ENCODE measurements at regions not wholly inside any gene's neighbourhood (a gene's known extent, or its start where the extent isn't known, plus 50 kb on each side); places are given as distances from the start of the nearest gene placed in this dataset.
"Not testable (repeated sequence)": the region's sequence is repeated elsewhere in the genome, so short reads cannot be mapped to it uniquely, and the experiment has no call there.

DNA sequence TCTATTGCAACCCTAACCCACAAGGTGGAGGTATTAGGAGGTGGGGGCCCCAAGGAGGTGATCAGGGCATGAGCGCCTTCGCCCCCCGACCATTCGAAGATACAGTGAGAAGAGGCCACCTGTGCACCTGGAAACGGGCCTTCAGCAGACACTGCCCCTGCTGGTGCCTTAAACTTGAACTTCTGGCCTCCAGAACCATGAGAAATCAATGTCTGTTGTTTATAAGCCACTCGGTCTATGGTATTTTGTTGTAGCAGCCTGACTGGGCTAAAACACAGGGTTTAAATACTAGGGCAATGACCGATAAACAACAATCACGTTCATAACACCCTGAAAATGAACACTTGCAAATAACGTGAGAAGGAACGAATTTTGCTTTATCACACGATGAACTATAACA is 85.2 kb upstream of the USP29 start:
- H3K27ac ChIP-seq (ENCODE audit: low read depth, low read length), result no peak overlapping the region
- H3K4me1 ChIP-seq (ENCODE audit: control insufficient read depth in 1 of 2, insufficient read depth in 2 of 2, low read length in 2 of 2), result no peaks in the 10 kb centered on the region
- CTCF ChIA-PET, result no interaction called here
- RAD21 ChIA-PET (ENCODE audit: low non-redundant PET in 1 of 2, low total read pairs in 2 of 2, uncharacterized antibody in 2 of 2, unreplicated experiment in 2 of 2), result no interaction called here
- DNase-seq (ENCODE audit: low read depth, low spot score) (no peak), ATAC-seq (no peak)
- no peak overlapping the region for H2AFZ ChIP-seq (ENCODE audit: low read depth, low read length, poor library complexity, severe bottlenecking)
- no TSS peak for BruUV-seq (replicated peaks)
- no peaks in the 10 kb centered on the region for H3K27me3 ChIP-seq (ENCODE audit: insufficient read depth, low read length)
- H3K4me3 ChIP-seq (replicated peaks in 1 of 2; ENCODE audit: low read depth in 1 of 2, low read length in 2 of 2), result no peak overlapping the region
- intact Hi-C loops (cut with micrococcal nuclease), result no loop called here
- no peak for TF ChIP-seq SIN3A (IDR thresholded peaks at IDR 0.05; ENCODE audit: low read depth)
- TF ChIP-seq EZH2 (IDR thresholded peaks at IDR 0.05), result no peak
- TF ChIP-seq SP1 (IDR thresholded peaks at IDR 0.05; ENCODE audit: low read depth), result no peak
- TF ChIP-seq, protein P1, sequence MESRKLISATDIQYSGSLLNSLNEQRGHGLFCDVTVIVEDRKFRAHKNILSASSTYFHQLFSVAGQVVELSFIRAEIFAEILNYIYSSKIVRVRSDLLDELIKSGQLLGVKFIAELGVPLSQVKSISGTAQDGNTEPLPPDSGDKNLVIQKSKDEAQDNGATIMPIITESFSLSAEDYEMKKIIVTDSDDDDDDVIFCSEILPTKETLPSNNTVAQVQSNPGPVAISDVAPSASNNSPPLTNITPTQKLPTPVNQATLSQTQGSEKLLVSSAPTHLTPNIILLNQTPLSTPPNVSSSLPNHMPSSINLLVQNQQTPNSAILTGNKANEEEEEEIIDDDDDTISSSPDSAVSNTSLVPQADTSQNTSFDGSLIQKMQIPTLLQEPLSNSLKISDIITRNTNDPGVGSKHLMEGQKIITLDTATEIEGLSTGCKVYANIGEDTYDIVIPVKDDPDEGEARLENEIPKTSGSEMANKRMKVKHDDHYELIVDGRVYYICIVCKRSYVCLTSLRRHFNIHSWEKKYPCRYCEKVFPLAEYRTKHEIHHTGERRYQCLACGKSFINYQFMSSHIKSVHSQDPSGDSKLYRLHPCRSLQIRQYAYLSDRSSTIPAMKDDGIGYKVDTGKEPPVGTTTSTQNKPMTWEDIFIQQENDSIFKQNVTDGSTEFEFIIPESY (IDR thresholded peaks at IDR 0.05; ENCODE audit: extremely low read depth, insufficient replicate concordance, low read length), result no peak
- TF ChIP-seq ZNF274 (IDR thresholded peaks at IDR 0.05; ENCODE audit: low read depth, low read length), result no peak
- TF ChIP-seq JUND (IDR thresholded peaks at IDR 0.05), result no peak
- TF ChIP-seq CBX3 (IDR thresholded peaks at IDR 0.05; ENCODE audit: low read depth), result no peak
- TF ChIP-seq RAD21 (IDR thresholded peaks at IDR 0.05; ENCODE audit: low read depth), result no peak
- no peak overlapping the region for H3K4me2 ChIP-seq (ENCODE audit: low read length)
- no peaks in the 10 kb centered on the region for H3K79me2 ChIP-seq (ENCODE audit: insufficient read depth, low read length)
- H3K9me3 ChIP-seq (ENCODE audit: control insufficient read depth in 1 of 2, insufficient read depth in 1 of 2, low read depth in 1 of 2, low read length in 2 of 2), result peaks cover 0 to 16% of the 10 kb centered on the region in 2 experiments; a peak in 2 of 4 replicates
- no peaks in the 10 kb centered on the region for H3K9me2 ChIP-seq (ENCODE audit: insufficient read depth)
- H3K9ac ChIP-seq (ENCODE audit: low read length), result no peak overlapping the region
- H3K36me3 ChIP-seq (ENCODE audit: control insufficient read depth in 1 of 2, insufficient read depth in 2 of 2, low read length in 2 of 2), result no peaks in the 10 kb centered on the region
- POLR2A ChIA-PET, result no interaction called here
- no peaks in the 10 kb centered on the region for H4K20me1 ChIP-seq (ENCODE audit: insufficient read depth)

DNA sequence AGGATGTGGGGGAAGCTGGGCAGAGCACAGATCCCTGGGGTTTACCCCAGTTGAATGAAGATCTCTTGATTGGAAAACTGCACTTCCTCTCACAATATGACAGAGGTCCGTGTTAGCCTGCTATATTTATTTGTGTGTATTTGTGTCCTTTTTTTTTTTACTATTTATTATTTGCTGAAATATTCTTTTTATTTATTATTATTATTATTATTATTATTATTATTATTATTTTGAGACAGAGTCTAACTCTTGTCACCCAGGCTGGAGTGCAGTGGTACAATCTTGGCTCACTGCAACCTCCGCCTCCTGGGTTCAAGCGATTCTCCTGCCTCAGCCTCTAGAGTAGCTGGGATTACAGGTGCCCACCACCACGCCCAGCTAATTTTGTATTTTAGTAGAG is 84.0 kb upstream of the USP29 start:
- H3K79me2 ChIP-seq (ENCODE audit: insufficient read depth, low read length); H3K4me2 ChIP-seq (ENCODE audit: low read length); H3K27ac ChIP-seq (ENCODE audit: low read depth, low read length); H3K9ac ChIP-seq (ENCODE audit: low read length); H3K4me3 ChIP-seq (replicated peaks in 1 of 2; ENCODE audit: low read depth in 1 of 2, low read length in 2 of 2); H3K9me2 ChIP-seq (ENCODE audit: insufficient read depth); POLR2A ChIA-PET; intact Hi-C loops (cut with micrococcal nuclease); CTCF ChIA-PET; H4K20me1 ChIP-seq (ENCODE audit: insufficient read depth); RAD21 ChIA-PET (ENCODE audit: low non-redundant PET in 1 of 2, low total read pairs in 2 of 2, uncharacterized antibody in 2 of 2, unreplicated experiment in 2 of 2); ATAC-seq; H2AFZ ChIP-seq (ENCODE audit: low read depth, low read length, poor library complexity, severe bottlenecking); H3K4me1 ChIP-seq (ENCODE audit: control insufficient read depth in 1 of 2, insufficient read depth in 2 of 2, low read length in 2 of 2); H3K27me3 ChIP-seq (ENCODE audit: insufficient read depth, low read length); H3K36me3 ChIP-seq (ENCODE audit: control insufficient read depth in 1 of 2, insufficient read depth in 2 of 2, low read length in 2 of 2); BruUV-seq (replicated peaks); DNase-seq (ENCODE audit: low read depth, low spot score): not testable (repeated sequence)
- H3K9me3 ChIP-seq (ENCODE audit: control insufficient read depth in 1 of 2, insufficient read depth in 1 of 2, low read depth in 1 of 2, low read length in 2 of 2), result peaks cover 0 to 12% of the 10 kb centered on the region in 2 experiments; a peak in 2 of 4 replicates
